ENCODE measurements at regions not wholly inside any gene's neighbourhood (a gene's known extent, or its start where the extent isn't known, plus 50 kb on each side); places are given as distances from the start of the nearest gene placed in this dataset.

DNA sequence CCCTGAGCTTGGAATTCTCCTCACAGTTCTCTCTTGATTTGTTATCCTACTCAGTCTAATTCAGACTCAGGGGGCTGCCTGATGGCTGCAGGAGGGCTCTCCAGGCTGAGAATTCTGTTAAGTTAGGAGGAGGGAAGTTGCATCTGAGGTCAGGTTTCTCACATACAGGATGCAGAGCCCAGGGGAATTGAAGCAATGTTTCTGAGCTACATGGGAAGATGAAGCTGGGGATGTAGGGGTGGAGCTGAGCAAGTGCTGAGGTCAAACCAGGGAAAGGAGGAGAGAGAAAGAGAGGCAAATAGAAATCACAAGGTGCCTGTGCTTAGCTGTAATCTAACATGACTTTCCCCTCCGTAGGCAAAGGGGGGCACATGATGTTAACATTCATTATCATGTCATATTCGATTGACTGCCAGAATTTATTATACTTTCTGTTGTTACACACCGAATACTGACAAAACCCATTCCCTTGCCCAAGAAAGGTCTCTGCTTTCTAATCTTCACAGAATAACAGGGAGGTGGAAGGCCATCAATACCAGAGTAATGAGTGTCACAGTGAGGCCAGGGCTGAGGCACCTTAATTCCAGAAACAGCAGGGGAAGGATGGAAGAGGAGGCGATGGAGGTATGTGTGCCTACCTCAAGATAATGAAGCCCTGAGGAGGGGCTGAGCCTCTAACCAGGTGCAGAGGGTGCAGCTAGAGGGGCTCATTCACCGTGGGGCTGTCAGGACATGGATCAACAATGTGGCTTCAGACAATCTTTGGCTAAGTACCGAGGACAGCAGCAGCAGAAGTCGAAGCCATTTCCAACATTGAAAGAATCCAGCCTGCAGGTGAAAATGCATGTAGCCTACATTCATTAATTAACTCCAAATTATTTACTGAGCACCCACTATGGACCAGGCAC, 205.4 kb upstream of the SNX19 start:
- DNase-seq (ENCODE audit: low read depth, low spot score), result no peak

DNA sequence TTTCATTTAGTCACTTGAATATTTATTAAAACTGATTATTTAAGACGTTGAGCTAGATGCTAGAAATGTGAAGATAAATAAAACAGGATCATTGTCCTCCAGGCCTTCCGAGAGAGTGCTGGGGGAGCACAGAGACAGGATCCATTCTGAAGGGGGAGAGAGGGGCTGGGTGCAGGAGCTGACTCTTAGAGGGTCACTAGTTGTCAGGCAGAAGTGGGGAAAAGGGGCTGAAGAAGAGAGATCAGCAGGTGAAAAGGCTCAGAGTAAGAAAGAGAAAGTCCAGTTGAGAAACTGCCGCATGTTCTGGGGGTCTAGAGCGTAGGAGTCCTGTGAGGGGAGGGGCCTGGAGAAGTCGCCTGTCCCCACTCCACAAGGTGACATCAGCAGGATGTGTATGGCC, 206.2 kb upstream of the SNX19 start:
- DNase-seq (ENCODE audit: low read depth, low spot score), result no peak

GRCh38 chr11:131129474-131129873, 213.2 kb upstream of the SNX19 start:
- DNase-seq (ENCODE audit: low read depth, low spot score), result no peak

- no peak for DNase-seq (ENCODE audit: low read depth, low spot score)
Measured at GRCh38 chr11:131135611-131136010, 219.3 kb upstream of the SNX19 start.

DNA sequence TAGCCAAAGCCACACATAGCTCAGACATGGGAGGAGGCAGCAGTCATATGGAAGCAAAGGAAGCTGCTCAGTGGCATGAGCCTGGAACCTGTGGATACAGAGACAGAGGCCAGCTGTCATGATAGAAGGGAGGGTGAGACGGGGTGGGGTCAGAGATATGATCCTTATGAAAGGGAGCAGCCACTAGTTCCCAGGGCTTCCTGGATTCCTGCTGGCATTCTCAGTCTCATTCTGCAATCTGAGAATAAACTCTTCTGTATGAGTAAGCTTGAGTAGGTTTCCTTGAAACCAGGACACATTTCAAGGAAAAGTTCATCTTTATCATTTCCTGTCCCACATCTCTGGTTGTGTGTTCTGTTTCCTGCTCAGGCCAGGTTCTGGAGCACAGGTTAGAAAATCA, 220.2 kb upstream of the SNX19 start:
- DNase-seq (ENCODE audit: low read depth, low spot score), result no peak

DNA sequence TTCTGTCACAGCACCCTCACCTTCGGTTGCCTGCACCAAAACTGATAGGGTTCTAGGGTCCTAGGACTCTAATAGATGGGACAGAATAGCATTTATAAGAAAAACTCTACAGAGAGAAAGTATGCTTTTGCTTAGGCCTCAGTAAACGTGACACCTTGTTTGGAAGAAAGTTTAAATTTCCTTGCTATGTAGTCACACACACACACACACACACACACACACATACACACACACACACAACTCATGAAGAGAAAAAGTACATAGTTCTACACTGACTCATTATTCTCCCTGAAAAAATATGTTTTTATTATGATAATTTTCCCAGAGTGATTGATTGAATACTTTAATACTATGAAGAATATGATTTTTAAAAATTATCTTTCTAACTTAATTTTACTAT, 220.8 kb upstream of the SNX19 start:
- no peak for DNase-seq (ENCODE audit: low read depth, low spot score)

DNA sequence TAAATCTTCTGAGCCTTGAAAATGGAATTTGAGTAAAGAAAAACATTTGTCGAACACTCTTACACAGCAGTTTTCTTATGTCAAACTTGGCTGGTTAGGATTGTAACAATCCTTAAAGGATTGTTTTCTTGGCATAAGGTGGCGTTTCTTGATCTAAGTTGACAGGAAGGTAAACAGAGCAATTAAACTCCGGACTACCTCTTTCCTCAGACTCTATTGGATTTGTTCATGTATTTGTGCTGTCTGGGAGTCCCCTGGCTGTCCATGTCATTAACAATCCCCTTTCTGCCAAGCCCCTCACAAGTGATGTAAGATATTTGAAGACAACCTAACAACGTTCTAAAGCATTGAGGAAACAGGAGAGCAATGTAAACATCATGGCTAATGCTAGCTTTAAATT, 222.5 kb upstream of the SNX19 start:
- DNase-seq (ENCODE audit: low read depth, low spot score), result no peak

GRCh38 chr11:131145791-131146190, 224.6 kb upstream of the NTM start:
- no peak for DNase-seq (ENCODE audit: low read depth, low spot score)

DNA sequence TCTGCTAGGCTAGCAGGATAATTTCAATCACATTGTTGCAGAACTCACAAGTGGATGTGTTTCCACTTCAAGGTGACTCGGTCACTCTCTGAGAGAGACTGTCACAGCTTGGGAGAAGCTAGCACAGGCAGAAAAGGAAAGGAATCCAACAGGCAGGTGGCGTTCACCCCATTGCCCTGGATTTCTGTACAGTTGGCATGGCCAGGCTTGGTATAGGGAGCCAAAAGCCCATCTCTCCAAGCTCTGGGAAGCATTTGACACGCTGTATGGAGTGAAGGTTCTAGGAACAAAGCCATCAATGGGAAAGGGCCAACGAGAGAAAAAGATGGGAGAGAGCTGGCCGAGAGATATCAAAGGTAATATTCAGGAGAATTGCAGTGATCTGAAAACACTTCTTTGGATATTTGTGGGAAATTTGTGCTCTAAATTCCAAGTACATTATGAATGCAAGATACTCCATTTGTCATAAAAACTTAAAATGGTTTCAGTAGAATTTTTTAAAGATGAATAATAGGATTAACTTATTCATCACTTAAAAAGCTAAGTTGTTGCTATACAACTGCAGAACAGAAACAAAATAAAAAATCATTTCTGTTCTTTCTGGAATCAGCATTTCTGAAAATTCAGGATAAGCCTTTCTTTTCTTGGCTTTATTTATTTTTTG, 223.5 kb upstream of the NTM start:
- DNase-seq (ENCODE audit: low read depth, low spot score), result no peak

DNA sequence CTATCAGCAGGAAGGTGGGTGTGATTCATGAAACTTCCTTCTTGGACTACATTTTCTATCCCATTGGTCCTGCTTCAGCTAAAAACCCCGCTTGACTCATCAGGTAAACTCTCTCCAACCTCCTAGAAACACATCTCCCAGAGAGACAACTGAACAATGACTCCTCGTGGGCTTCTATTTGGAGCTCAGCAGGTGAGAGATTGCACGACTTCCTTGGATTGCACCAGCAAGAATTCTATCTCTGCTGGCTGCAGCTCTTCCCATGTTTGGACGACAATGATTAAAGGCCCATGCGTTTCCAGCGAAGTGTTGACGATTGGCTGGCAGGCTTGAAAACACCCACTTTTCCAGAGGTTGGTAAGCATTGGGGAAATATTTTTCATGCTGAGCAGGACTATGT, 216.1 kb upstream of the NTM start:
- DNase-seq (ENCODE audit: low read depth, low spot score), result no peak

GRCh38 chr11:131157678-131158077, 212.7 kb upstream of the NTM start:
- no peak for DNase-seq (ENCODE audit: low read depth, low spot score)

DNA sequence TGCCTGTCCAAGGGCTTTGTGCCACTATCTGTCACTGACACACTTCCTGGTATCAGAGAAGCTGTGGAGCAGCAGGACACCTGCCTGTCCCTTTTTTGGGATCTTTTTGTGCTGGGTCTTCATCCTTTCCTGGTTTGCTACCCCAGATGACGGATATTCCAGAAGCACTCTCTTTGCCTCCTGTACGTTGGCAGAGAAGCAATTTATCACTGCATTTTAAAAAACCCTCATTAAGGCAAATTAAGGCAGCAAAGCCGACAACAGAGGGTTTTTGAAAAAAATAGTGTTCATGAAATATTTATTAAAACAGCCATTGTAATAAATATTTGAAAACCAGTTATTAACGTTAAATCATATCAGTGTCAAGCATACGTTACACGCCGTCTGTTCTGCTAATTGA, 209.6 kb upstream of the NTM start:
- DNase-seq (ENCODE audit: low read depth, low spot score), result no peak

DNA sequence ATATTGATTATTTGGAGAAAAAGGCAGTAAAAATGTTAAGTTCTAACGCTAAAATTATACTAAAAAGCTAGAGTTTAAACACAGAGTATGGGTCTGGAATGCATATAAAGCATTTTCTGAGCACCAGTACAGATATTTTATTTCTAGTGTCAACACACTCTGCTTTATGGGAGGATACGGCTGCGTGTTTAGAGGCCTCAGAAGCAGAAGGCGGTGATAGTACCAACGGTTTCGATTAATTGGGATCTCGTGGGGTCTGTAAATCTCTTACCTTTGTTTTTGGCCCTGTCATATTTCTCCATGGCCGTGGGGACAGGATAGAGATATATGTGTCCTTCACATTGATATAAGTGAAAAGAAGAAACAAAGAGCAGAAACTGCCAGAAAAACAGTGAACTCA, 206.8 kb upstream of the NTM start:
- DNase-seq (ENCODE audit: low read depth, low spot score), result no peak

GRCh38 chr11:131165036-131165435, 205.4 kb upstream of the NTM start:
- DNase-seq (ENCODE audit: low read depth, low spot score), result no peak

- DNase-seq (ENCODE audit: low read depth, low spot score), result no peak
Measured at GRCh38 chr11:131168839-131169713, 201.3 kb upstream of the NTM start.

GRCh38 chr11:131172011-131172410, 198.4 kb upstream of the NTM start:
- no peak for DNase-seq (ENCODE audit: low read depth, low spot score)

- DNase-seq (ENCODE audit: low read depth, low spot score), result no peak
Measured at GRCh38 chr11:131178020-131178419, 192.4 kb upstream of the NTM start.

DNA sequence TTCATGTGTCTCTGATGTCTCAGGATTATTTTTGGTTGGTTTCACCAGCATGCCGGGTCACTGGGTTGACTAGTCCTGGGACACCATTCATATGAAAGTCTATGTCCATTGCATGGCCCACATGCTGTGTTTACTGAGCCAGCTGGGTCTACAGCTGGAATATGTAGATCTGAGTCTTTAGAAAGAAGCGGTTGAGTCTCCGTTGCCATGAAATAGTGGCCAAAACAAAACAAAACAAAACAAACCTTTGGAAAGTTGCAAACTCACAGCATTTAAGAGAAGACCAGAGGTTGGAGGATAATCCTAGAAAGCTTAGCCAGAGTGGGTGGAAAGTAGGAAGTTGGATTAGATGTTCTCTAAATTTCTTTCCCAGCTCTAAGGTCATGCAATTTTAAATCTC, 191.8 kb upstream of the NTM start:
- no peak for DNase-seq (ENCODE audit: low read depth, low spot score)

DNA sequence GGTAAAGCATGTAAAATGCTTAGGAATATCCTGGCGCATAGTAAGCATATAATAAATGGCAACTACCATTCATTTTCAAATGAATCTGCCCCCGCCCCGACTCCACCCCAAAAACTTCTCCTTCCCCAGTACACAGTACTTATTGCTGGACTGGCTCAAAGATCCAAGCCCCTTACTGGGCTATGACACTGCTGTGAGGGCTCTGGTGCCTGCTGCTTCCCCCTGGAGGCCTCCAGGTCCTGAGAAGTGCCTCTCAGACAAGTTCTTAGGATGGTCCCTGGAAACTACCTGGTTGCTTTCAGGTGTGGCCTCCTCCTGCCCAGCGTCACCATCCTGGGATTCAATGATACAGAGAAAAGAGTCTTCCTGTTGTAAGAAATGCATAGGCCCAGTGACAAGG, 190.6 kb upstream of the NTM start:
- DNase-seq (ENCODE audit: low read depth, low spot score), result no peak

DNA sequence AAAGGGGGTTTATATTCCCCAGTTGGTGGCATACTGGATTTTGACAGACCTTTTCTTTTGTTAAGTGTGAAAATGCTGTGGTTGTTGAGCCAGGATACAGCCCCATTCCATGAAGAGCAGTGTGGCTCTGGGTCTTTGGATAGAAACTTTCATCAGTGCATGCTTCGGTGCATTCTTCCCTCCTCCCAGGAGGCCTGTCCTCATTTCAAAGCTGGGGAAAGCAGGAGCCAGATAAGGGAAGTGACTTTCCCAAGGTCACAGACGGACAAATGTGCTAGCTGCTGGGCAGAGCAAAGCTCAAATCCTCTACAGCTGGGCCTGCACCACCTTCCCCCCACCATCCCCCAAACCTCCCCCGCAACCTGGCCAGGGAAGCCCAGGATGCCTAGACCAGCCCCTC, 184.5 kb upstream of the NTM start:
- no peak for DNase-seq (ENCODE audit: low read depth, low spot score)

DNA sequence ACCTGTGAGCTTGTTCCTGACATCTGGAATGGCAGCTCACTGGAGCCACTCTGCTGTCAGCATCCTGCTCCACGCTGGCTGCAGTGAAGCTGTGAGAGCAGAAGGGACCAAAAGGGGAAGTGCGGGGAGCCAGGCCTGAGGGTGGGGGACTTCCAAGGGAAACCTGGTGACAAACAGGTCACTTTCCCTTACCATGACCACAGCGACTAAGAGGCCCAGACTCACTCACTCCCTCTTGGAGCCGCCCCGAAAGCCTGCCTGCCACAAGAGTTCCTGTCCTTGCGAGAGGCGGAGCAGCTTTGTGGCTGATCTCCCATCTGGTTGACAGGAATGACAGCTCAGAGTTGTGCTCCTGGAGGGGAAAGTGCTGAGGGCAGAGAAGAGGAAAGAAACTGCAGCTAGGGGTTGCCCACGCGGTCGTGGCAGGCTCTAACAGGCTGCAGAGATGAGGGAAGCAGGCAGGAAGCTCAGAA, 183.8 kb upstream of the NTM start:
- no peak for DNase-seq (ENCODE audit: low read depth, low spot score)

DNA sequence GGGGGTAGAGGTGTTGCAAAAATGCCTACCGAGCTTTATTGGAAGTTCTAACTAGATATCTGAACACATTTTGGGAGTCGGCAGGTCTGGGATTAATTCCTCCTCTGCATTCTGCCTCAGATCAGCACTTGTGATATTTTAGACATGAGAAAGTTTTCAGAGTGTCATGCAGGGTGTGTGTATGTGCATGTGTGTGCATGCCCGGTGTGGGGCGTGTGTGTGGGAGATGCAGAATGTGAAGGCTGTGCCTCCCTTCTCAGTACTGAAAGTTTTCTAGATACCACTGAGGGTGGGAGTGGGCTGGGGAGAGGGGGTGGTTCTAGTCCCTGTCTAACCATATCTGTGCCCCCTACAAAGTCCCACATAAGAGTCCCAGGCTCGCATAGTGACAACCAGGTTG, 180.0 kb upstream of the NTM start:
- DNase-seq (ENCODE audit: low read depth, low spot score), result no peak

All from iPS DF 19.7 (cell line).